ENCODE measurements at regions not wholly inside any gene's neighbourhood (a gene's known extent, or its start where the extent isn't known, plus 50 kb on each side); places are given as distances from the start of the nearest gene placed in this dataset.

- Histone ChIP-seq H3K4me1 (no peaks in the 10 kb centered on the region), H3K4me3 (no peak overlapping the region), H3K27me3 (no peaks in the 10 kb centered on the region), H3K36me3 (no peaks in the 10 kb centered on the region), H3K9me3 (no peaks in the 10 kb centered on the region), H3K27ac (no peak overlapping the region)
- ATAC-seq, result no peak
- no peak for DNase-seq
- in situ Hi-C loops (cut with MboI; ENCODE audit: low sequenced_read_pairs in 4 of 4), result no loop called here
- TF ChIP-seq, protein P1, sequence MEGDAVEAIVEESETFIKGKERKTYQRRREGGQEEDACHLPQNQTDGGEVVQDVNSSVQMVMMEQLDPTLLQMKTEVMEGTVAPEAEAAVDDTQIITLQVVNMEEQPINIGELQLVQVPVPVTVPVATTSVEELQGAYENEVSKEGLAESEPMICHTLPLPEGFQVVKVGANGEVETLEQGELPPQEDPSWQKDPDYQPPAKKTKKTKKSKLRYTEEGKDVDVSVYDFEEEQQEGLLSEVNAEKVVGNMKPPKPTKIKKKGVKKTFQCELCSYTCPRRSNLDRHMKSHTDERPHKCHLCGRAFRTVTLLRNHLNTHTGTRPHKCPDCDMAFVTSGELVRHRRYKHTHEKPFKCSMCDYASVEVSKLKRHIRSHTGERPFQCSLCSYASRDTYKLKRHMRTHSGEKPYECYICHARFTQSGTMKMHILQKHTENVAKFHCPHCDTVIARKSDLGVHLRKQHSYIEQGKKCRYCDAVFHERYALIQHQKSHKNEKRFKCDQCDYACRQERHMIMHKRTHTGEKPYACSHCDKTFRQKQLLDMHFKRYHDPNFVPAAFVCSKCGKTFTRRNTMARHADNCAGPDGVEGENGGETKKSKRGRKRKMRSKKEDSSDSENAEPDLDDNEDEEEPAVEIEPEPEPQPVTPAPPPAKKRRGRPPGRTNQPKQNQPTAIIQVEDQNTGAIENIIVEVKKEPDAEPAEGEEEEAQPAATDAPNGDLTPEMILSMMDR (IDR thresholded peaks at IDR 0.05 in 4 of 5, conservative IDR thresholded peaks at IDR 0.05 in 1 of 5), result no peak
- intact Hi-C loops (cut with DNase I; ENCODE audit: low total_unique reads), result no loop called here
Observed at GRCh38 chr4:181259081-181259709, 984.0 kb upstream of the TENM3 start.

- no peaks in the 10 kb centered on the region for H3K9me3 ChIP-seq
- no peak for ATAC-seq
- H3K4me1 ChIP-seq, result no peaks in the 10 kb centered on the region
- no peak overlapping the region for H3K27ac ChIP-seq
- no peak overlapping the region for H3K4me3 ChIP-seq
- intact Hi-C loops (cut with DNase I; ENCODE audit: low total_unique reads), result no loop called here
- no peaks in the 10 kb centered on the region for H3K36me3 ChIP-seq
- TF ChIP-seq, protein P1 (IDR thresholded peaks at IDR 0.05 in 4 of 5, conservative IDR thresholded peaks at IDR 0.05 in 1 of 5), result no peak
- TF ChIP-seq POLR2A (IDR thresholded peaks at IDR 0.05), result no peak
- DNase-seq, result no peak
- in situ Hi-C loops (cut with MboI; ENCODE audit: low sequenced_read_pairs in 4 of 4), result no loop called here
- no peaks in the 10 kb centered on the region for H3K27me3 ChIP-seq
Observed at GRCh38 chr4:181261279-181261678, 981.9 kb upstream of the TENM3 start.

DNA sequence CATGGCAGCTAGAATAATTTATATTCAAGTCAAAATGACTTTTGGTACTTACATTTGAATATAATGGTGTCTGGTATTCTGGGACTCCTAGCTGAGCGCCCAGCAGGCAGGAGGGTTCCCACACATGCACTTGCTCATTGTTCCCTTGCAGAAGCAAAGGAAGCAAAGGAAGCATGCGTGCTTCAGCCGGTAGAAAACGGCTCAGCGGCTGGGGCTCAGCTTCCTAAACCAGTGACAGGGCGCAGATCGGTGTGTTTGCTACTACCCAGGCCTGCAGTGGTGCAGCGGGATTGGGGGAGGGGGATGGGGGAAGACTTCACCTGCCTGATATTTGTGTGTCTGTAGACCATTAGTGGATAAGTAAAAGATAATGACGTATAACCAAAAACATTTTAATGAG is 978.3 kb upstream of the TENM3 start:
- TF ChIP-seq POLR2A (IDR thresholded peaks at IDR 0.05), result no peak
- TF ChIP-seq, protein P1 (IDR thresholded peaks at IDR 0.05 in 4 of 5, conservative IDR thresholded peaks at IDR 0.05 in 1 of 5), result no peak
- in situ Hi-C loops (cut with MboI; ENCODE audit: low sequenced_read_pairs in 4 of 4), result no loop called here
- Histone ChIP-seq H3K36me3 (no peaks in the 10 kb centered on the region), H3K4me3 (no peak overlapping the region), H3K9me3 (no peaks in the 10 kb centered on the region), H3K27ac (no peak overlapping the region), H3K27me3 (no peaks in the 10 kb centered on the region), H3K4me1 (no peaks in the 10 kb centered on the region)
- ATAC-seq (no peak), DNase-seq (no peak)
- intact Hi-C loops (cut with DNase I; ENCODE audit: low total_unique reads), result no loop called here

DNA sequence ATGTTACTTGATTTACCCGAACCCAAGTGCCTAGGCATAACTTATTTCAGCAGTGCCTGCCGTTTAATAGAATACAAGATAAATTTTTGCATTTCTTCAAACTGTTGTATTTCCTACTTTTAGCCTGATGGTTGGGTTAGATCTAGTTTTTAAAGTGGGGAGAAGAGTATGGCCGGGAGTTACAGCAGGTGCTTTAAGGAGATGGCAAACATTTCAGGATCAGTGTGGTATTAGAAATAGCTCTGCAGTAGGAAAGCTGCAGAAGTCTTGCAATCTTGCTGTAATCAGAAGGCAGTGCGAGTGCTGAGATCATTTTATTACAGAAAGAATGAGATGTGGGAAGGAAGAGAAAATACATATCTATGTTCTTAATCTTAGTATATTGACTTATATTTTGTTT is 977.8 kb upstream of the TENM3 start:
- no peak overlapping the region for H3K27ac ChIP-seq
- TF ChIP-seq, protein P1 (IDR thresholded peaks at IDR 0.05 in 4 of 5, conservative IDR thresholded peaks at IDR 0.05 in 1 of 5), result no peak
- TF ChIP-seq POLR2A (IDR thresholded peaks at IDR 0.05), result no peak

DNA sequence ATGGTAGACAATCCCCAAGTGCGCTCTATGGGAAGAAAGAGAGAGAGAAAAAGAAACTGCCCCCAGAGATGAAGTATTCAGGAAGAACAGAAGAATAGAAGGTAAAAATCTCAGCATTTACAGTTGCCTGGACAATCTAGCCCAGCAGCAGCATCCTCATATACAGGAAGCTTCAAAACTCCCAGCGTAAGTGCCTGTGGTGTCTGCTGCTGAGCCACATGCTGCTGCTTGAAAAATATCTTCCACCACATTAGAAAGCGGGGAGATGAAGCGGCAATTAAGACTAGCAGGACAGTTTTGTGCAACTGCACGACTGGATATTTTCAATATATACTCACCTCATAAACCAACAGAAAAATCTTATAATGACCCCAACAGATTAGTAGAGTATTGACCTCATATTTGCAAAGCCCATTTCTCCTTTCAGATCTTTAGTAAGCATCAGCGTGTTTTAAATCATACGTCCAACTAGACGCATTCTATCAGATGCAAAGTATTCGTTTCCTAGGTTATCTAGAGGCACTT is 972.0 kb upstream of the TENM3 start:
- TF ChIP-seq, protein P1 (IDR thresholded peaks at IDR 0.05 in 4 of 5, conservative IDR thresholded peaks at IDR 0.05 in 1 of 5), result no peak
- TF ChIP-seq POLR2A (IDR thresholded peaks at IDR 0.05), result no peak
- DNase-seq (no peak), ATAC-seq (no peak)
- Histone ChIP-seq H3K36me3 (no peaks in the 10 kb centered on the region), H3K9me3 (no peaks in the 10 kb centered on the region), H3K27me3 (no peaks in the 10 kb centered on the region), H3K27ac (no peak overlapping the region), H3K4me1 (peaks cover 0 to 9% of the 10 kb centered on the region in 2 donors), H3K4me3 (no peak overlapping the region)
- in situ Hi-C loops (cut with MboI; ENCODE audit: low sequenced_read_pairs in 4 of 4), result no loop called here
- intact Hi-C loops (cut with DNase I; ENCODE audit: low total_unique reads), result no loop called here

More for the DNA sequence above, 977.8 kb upstream of the TENM3 start:
- Histone ChIP-seq H3K27me3 (no peaks in the 10 kb centered on the region), H3K4me3 (no peak overlapping the region), H3K4me1 (no peaks in the 10 kb centered on the region), H3K36me3 (no peaks in the 10 kb centered on the region), H3K9me3 (no peaks in the 10 kb centered on the region)
- in situ Hi-C loops (cut with MboI; ENCODE audit: low sequenced_read_pairs in 4 of 4) (no loop called here), intact Hi-C loops (cut with DNase I; ENCODE audit: low total_unique reads) (no loop called here)
- ATAC-seq (no peak), DNase-seq (no peak)

All from gastrocnemius medialis (tissue), 4 donors.